A549 (cell line): ENCODE measurements at regions not wholly inside any gene's neighbourhood (a gene's known extent, or its start where the extent isn't known, plus 50 kb on each side); places are given as distances from the start of the nearest gene placed in this dataset.
A peak's percentile ranks its signal among the peaks of the same experiment; 100 is the strongest.

Experiments used
- ATAC-seq, 2 experiments: fragments of 200-7000 bp in 1 of 2; fragments of >200 bp in 1 of 2; cut with Nextera tagmentation in 1 of 2; cut with Tn5 transposase in 1 of 2; 3 replicates each; pipeline versions ENCODE4 v1.8.0 to v1.9.1; 2018 to 2020; ENCODE audit warnings: mild to moderate bottlenecking in 1 of 2, moderate library complexity in 1 of 2
- CTCF ChIA-PET: fragments of 300-600 bp; sonication (Branson Sonifier 250); formaldehyde crosslinking; extraction: SDS; loops from one replicate; lab custom pipeline; 2021; ENCODE audit warnings: antibody characterized with exemption, inconsistent platforms; lab: Yijun Ruan, JAX
- POLR2A ChIA-PET: fragments of 350-600 bp; formaldehyde crosslinking; extraction: SDS; loops from one replicate; lab custom pipeline; 2021; ENCODE audit warnings: antibody characterized with exemption, inconsistent platforms; lab: Yijun Ruan, JAX
- DNase-seq, 2 experiments: peaks; one replicate each; pipeline versions ENCODE4 v3.0.0 to v3.0.0-alpha.2; 2011 to 2016; ENCODE audit warnings: low read depth in 1 of 2, low spot score in 1 of 2
- FAIRE-seq: peaks from 2 replicates; lab custom pipeline; 2011; peaks lifted over from hg19 to GRCh38; lab: Jason Lieb, UNC
- H3K27ac ChIP-seq, 2 experiments: fragments of >200 bp; sonication (Bioruptor Twin); formaldehyde crosslinking; 3 replicates each; pipeline ENCODE4 v1.5.1; 2016 to 2017
- H3K4me1 ChIP-seq: fragments of >200 bp; sonication (Bioruptor Twin); formaldehyde crosslinking; 3 replicates; pipeline ENCODE4 v1.6.1; 2016
- H3K4me2 ChIP-seq: fragments of >200 bp; sonication (Bioruptor Twin); formaldehyde crosslinking; 3 replicates; pipeline ENCODE4 v1.6.1; 2016
- H3K4me3 ChIP-seq: fragments of >200 bp; sonication (Bioruptor Twin); formaldehyde crosslinking; 3 replicates; pipeline ENCODE4 v1.5.1; 2016
- H3K9me3 ChIP-seq: fragments of >200 bp; sonication (Bioruptor Twin); formaldehyde crosslinking; 3 replicates; pipeline ENCODE4 v1.6.1; 2016
- BCL3 ChIP-seq: fragments of >200 bp; sonication (Bioruptor Twin); formaldehyde crosslinking; IDR thresholded peaks from 3 replicates; pipeline ENCODE4 v1.6.1; 2016
- EHMT2 ChIP-seq: fragments of 200-600 bp; sonication (generic); IDR thresholded peaks from 2 replicates; pipeline ENCODE4 v1.6.1; 2016; ENCODE audit warnings: antibody characterized with exemption, low read depth, mild to moderate bottlenecking, moderate library complexity
- HMGXB4 ChIP-seq: fragments of 250-450 bp; sonication (Bioruptor Pico); IDR thresholded peaks from 2 replicates; pipeline ENCODE4 v1.5.0; 2021; ENCODE audit warnings: mild to moderate bottlenecking, moderate library complexity, borderline replicate concordance
- NPAS2 ChIP-seq: fragments of 250-450 bp; sonication (Bioruptor Pico); IDR thresholded peaks from 2 replicates; pipeline ENCODE4 v1.8.0; 2022; ENCODE audit warnings: mild to moderate bottlenecking, moderate library complexity, borderline replicate concordance
- RAD21 ChIP-seq, 2 experiments: fragments of >200 bp in 1 of 2; sonication (Bioruptor Twin) in 1 of 2; formaldehyde crosslinking in 1 of 2; IDR thresholded peaks in 1 of 2; conservative IDR thresholded peaks in 1 of 2; 2 replicates in 1 of 2; 3 replicates in 1 of 2; pipeline ENCODE4 v1.6.1; 2012 to 2018; ENCODE audit warnings: inconsistent platforms in 1 of 2
- RARB ChIP-seq: fragments of 250-450 bp; sonication (Bioruptor Pico); IDR thresholded peaks from 2 replicates; pipeline ENCODE4 v1.8.0; 2021; ENCODE audit warnings: mild to moderate bottlenecking, moderate library complexity
- REST ChIP-seq: fragments of 200-600 bp; sonication (generic); IDR thresholded peaks from 2 replicates; pipeline ENCODE4 v1.6.1; 2016; ENCODE audit warnings: antibody characterized with exemption, mild to moderate bottlenecking, moderate library complexity
- SMC3 ChIP-seq: fragments of >200 bp; sonication (Bioruptor Twin); formaldehyde crosslinking; IDR thresholded peaks from 3 replicates; pipeline ENCODE4 v1.6.1; 2018; ENCODE audit warnings: inconsistent platforms
- TP53 ChIP-seq: fragments of 250-450 bp; sonication (Bioruptor Pico); IDR thresholded peaks from 2 replicates; pipeline ENCODE4 v1.5.0; 2021; ENCODE audit warnings: mild to moderate bottlenecking, moderate library complexity
- WGBS: methylation state at CpG from one replicate; pipeline ENCODE4 v1.1.6; 2017; ENCODE audit errors: missing lambda C conversion rate; 5-methylcytosine and 5-hydroxymethylcytosine counted together
- TF ChIP-seq, protein P1 (sequence below): fragments of 250-450 bp; sonication (Bioruptor Pico); IDR thresholded peaks from 2 replicates; pipeline ENCODE4 v1.5.0; 2020; ENCODE audit warnings: low read depth, mild to moderate bottlenecking, moderate library complexity
- TF ChIP-seq, protein P2 (sequence below): fragments of >200 bp; sonication (Bioruptor Twin); formaldehyde crosslinking; IDR thresholded peaks from 3 replicates; pipeline ENCODE4 v1.5.1; 2016

DNA sequence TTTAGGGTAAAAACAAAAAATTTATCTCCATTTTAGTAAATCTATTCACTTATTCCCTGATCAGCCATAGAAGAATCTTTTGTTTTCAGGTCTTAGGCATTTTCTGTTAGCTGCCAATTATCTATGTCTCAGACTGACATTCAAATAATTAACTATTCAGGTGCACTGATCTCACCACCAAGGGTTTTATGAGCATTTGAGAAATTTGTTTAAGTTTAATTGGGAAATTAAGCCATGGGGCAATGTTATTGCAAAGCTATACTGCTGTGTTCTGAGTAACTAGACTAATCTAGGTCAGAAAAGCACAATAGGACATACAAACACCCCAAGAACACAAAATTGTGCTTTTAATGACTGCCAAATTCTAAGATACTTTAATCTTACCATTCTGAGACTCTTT, 210.7 kb upstream of the EDNRB start:
- H3K27ac ChIP-seq: no peak overlapping the region
- CTCF ChIA-PET: no interaction called here
- no peak overlapping the region for H3K4me2 ChIP-seq
- no peak overlapping the region for H3K4me3 ChIP-seq
- TF ChIP-seq NPAS2 (CRISPR knock-in tag): no peak
- no peak for TF ChIP-seq RARB (CRISPR knock-in tag)
- TF ChIP-seq, protein P1, sequence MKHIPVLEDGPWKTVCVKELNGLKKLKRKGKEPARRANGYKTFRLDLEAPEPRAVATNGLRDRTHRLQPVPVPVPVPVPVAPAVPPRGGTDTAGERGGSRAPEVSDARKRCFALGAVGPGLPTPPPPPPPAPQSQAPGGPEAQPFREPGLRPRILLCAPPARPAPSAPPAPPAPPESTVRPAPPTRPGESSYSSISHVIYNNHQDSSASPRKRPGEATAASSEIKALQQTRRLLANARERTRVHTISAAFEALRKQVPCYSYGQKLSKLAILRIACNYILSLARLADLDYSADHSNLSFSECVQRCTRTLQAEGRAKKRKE (CRISPR knock-in tag): no peak
- no peak for TF ChIP-seq BCL3
- no peak for TF ChIP-seq EHMT2
- TF ChIP-seq TP53 (CRISPR knock-in tag): no peak
- TF ChIP-seq HMGXB4 (CRISPR knock-in tag): no peak
- DNase-seq (no peak), ATAC-seq (no peak), FAIRE-seq (no peak)
- no peaks in the 10 kb centered on the region for H3K9me3 ChIP-seq
- H3K4me1 ChIP-seq: no peaks in the 10 kb centered on the region
- POLR2A ChIA-PET: no interaction called here

GRCh38 chr13:78121459-78122348, 203.1 kb upstream of the EDNRB start:
- ATAC-seq (peak; percentile 43 to 55; a peak in 1 of 6 replicates), FAIRE-seq (no peak), DNase-seq (peak; percentile 10 to 57)
- Histone ChIP-seq H3K9me3 (no peaks in the 10 kb centered on the region), H3K4me1 (no peaks in the 10 kb centered on the region), H3K27ac (no peak overlapping the region), H3K4me3 (no peak overlapping the region), H3K4me2 (peak overlapping the region; percentile 39)
- TF ChIP-seq RAD21 (conservative IDR thresholded peaks at IDR 0.05 in 1 of 2, IDR thresholded peaks at IDR 0.05 in 1 of 2) (peak; percentile 61 to 68), REST (no peak), SMC3 (peak; percentile 68)
- TF ChIP-seq, protein P2, sequence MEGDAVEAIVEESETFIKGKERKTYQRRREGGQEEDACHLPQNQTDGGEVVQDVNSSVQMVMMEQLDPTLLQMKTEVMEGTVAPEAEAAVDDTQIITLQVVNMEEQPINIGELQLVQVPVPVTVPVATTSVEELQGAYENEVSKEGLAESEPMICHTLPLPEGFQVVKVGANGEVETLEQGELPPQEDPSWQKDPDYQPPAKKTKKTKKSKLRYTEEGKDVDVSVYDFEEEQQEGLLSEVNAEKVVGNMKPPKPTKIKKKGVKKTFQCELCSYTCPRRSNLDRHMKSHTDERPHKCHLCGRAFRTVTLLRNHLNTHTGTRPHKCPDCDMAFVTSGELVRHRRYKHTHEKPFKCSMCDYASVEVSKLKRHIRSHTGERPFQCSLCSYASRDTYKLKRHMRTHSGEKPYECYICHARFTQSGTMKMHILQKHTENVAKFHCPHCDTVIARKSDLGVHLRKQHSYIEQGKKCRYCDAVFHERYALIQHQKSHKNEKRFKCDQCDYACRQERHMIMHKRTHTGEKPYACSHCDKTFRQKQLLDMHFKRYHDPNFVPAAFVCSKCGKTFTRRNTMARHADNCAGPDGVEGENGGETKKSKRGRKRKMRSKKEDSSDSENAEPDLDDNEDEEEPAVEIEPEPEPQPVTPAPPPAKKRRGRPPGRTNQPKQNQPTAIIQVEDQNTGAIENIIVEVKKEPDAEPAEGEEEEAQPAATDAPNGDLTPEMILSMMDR: peak; percentile 58
- ChIA-PET POLR2A (no interaction called here), CTCF (interaction anchor here (0.6 to 1.9 kb wide), 22 partner anchors 9 to 842 kb away, joined by 3 to 8 read pairs (median 3); no protein-coding TSS in a partner anchor)
- 40% methylated on average over 12 of the region's 13 CpGs for WGBS
